ENCODE measurements at regions not wholly inside any gene's neighbourhood (a gene's known extent, or its start where the extent isn't known, plus 50 kb on each side); places are given as distances from the start of the nearest gene placed in this dataset.

GRCh38 chr22:23495614-23496444 is 84.3 kb downstream of the IGLL1 start:
- CTCF ChIA-PET (ENCODE audit: low intra/inter-chr PET ratio, low total read pairs) = no interaction called here
- BruUV-seq (replicated peaks) = no TSS peak

GRCh38 chr22:23494930-23495266 is 85.2 kb downstream of the IGLL1 start:
- Histone ChIP-seq H3K9me3 (ENCODE audit: low read length) (no peaks in the 10 kb centered on the region), H2AFZ (ENCODE audit: low read length) (no peak overlapping the region), H3K4me2 (ENCODE audit: low read depth, low read length) (no peak overlapping the region), H3K4me1 (ENCODE audit: insufficient read depth, low read length) (peaks cover 31% of the 10 kb centered on the region), H4K20me1 (ENCODE audit: insufficient read depth, low read length) (no peaks in the 10 kb centered on the region), H3K9ac (ENCODE audit: insufficient read depth, low read depth, low read length) (no peak overlapping the region), H3K27ac (ENCODE audit: extremely low read length, insufficient read depth, low read length) (no peak overlapping the region), H3K79me2 (ENCODE audit: insufficient read depth, low read length) (no peaks in the 10 kb centered on the region), H3K36me3 (replicated peaks in 1 of 2; ENCODE audit: control insufficient read depth in 1 of 2, insufficient read depth in 2 of 2, low read length in 2 of 2) (no peaks in the 10 kb centered on the region), H3K27me3 (ENCODE audit: control insufficient read depth in 1 of 2, insufficient read depth in 2 of 2, low read length in 2 of 2) (peaks cover 0 to 8% of the 10 kb centered on the region in 2 experiments; a peak in 1 of 5 replicates), H3K4me3 (replicated peaks in 1 of 3; ENCODE audit: insufficient read depth in 1 of 3, low read depth in 2 of 3, low read length in 3 of 3) (no peak overlapping the region)
- ATAC-seq (no peak), FAIRE-seq (no peak), DNase-seq (ENCODE audit: low spot score) (no peak)
- WGBS (ENCODE audit: low lambda C conversion rate) = 88% methylated on average over 1 of the region's 1 CpG
- intact Hi-C loops (cut with micrococcal nuclease; ENCODE audit: unreplicated experiment) (no loop called here), in situ Hi-C loops (cut with HindIII; ENCODE audit: extremely low pct_ligation_motif_present, low pct_unique_long_range_greater_than_20kb) (loop anchor here (25.0 kb wide), 1 partner anchor 92 kb away; the partner anchor contains the start of gene IGLL1)
- no TSS peak for BruUV-seq (replicated peaks)
- POLR2A ChIA-PET = no interaction called here
- CTCF ChIA-PET (ENCODE audit: low intra/inter-chr PET ratio, low total read pairs) = no interaction called here
- no peak for TF ChIP-seq GABPB1 (CRISPR knock-in tag; IDR thresholded peaks at IDR 0.05)
- no peak for TF ChIP-seq ZKSCAN1 (IDR thresholded peaks at IDR 0.05; ENCODE audit: low read length)
- no peak for TF ChIP-seq ETV5 (CRISPR knock-in tag; IDR thresholded peaks at IDR 0.05; ENCODE audit: borderline replicate concordance)
- no peak for TF ChIP-seq U2AF2 (IDR thresholded peaks at IDR 0.05; ENCODE audit: low read depth, low read length)
- TF ChIP-seq ZBTB20 (CRISPR knock-in tag; IDR thresholded peaks at IDR 0.05; ENCODE audit: borderline replicate concordance, low read depth) = no peak
- TF ChIP-seq PCBP2 (optimal IDR thresholded peaks at IDR 0.05; ENCODE audit: low read depth, low read length, poor library complexity, severe bottlenecking) = no peak
- TF ChIP-seq MYNN (CRISPR knock-in tag; IDR thresholded peaks at IDR 0.05; ENCODE audit: low read depth) = no peak
- TF ChIP-seq FOXC1 (CRISPR knock-in tag; IDR thresholded peaks at IDR 0.05; ENCODE audit: borderline replicate concordance) = no peak
- no peak for TF ChIP-seq DPF2 (CRISPR knock-in tag; IDR thresholded peaks at IDR 0.05; ENCODE audit: borderline replicate concordance, low read depth)
- TF ChIP-seq ZNF572 (CRISPR knock-in tag; IDR thresholded peaks at IDR 0.05) = no peak
- no peak for TF ChIP-seq FOXK1 (CRISPR knock-in tag; IDR thresholded peaks at IDR 0.05; ENCODE audit: borderline replicate concordance, low read depth)
- no peak for TF ChIP-seq NFKB2 (CRISPR knock-in tag; IDR thresholded peaks at IDR 0.05; ENCODE audit: borderline replicate concordance)
- no peak for TF ChIP-seq ZNF44 (CRISPR knock-in tag; IDR thresholded peaks at IDR 0.05)
- no peak for TF ChIP-seq ZFP1 (CRISPR knock-in tag; IDR thresholded peaks at IDR 0.05)
- no peak for TF ChIP-seq HINFP (CRISPR knock-in tag; IDR thresholded peaks at IDR 0.05; ENCODE audit: low read depth)

More at GRCh38 chr22:23495614-23496444, 84.3 kb downstream of the IGLL1 start:
- intact Hi-C loops (cut with micrococcal nuclease; ENCODE audit: unreplicated experiment) = no loop called here
- FAIRE-seq (no peak), DNase-seq (ENCODE audit: low spot score) (no peak), ATAC-seq (no peak)
- Histone ChIP-seq H3K4me3 (replicated peaks in 1 of 3; ENCODE audit: insufficient read depth in 1 of 3, low read depth in 2 of 3, low read length in 3 of 3) (no peak overlapping the region), H3K27ac (ENCODE audit: extremely low read length, insufficient read depth, low read length) (no peak overlapping the region), H4K20me1 (ENCODE audit: insufficient read depth, low read length) (no peaks in the 10 kb centered on the region), H3K27me3 (ENCODE audit: control insufficient read depth in 1 of 2, insufficient read depth in 2 of 2, low read length in 2 of 2) (peaks cover 0 to 8% of the 10 kb centered on the region in 2 experiments; a peak in 1 of 5 replicates), H3K4me2 (ENCODE audit: low read depth, low read length) (no peak overlapping the region), H2AFZ (ENCODE audit: low read length) (no peak overlapping the region), H3K9me3 (ENCODE audit: low read length) (no peaks in the 10 kb centered on the region), H3K79me2 (ENCODE audit: insufficient read depth, low read length) (no peaks in the 10 kb centered on the region), H3K36me3 (replicated peaks in 1 of 2; ENCODE audit: control insufficient read depth in 1 of 2, insufficient read depth in 2 of 2, low read length in 2 of 2) (no peaks in the 10 kb centered on the region), H3K9ac (ENCODE audit: insufficient read depth, low read depth, low read length) (no peak overlapping the region), H3K4me1 (ENCODE audit: insufficient read depth, low read length) (peaks cover 40% of the 10 kb centered on the region)
- in situ Hi-C loops (cut with HindIII; ENCODE audit: extremely low pct_ligation_motif_present, low pct_unique_long_range_greater_than_20kb) = loop anchor here (25.0 kb wide), 1 partner anchor 91 kb away; the partner anchor contains the start of gene IGLL1
- no peak for TF ChIP-seq HMGA1 (CRISPR knock-in tag; conservative IDR thresholded peaks at IDR 0.05)
- TF ChIP-seq GFI1 (CRISPR knock-in tag; IDR thresholded peaks at IDR 0.05; ENCODE audit: borderline replicate concordance) = no peak
- TF ChIP-seq TEAD2 (CRISPR knock-in tag; IDR thresholded peaks at IDR 0.05) = no peak
- TF ChIP-seq SP1 (IDR thresholded peaks at IDR 0.05) = no peak
- TF ChIP-seq SP1 (CRISPR knock-in tag; IDR thresholded peaks at IDR 0.05) = no peak
- WGBS (ENCODE audit: low lambda C conversion rate) = 13% methylated on average over 10 of the region's 10 CpGs
- POLR2A ChIA-PET = no interaction called here
